ENCODE measurements at regions not wholly inside any gene's neighbourhood (a gene's known extent, or its start where the extent isn't known, plus 50 kb on each side); places are given as distances from the start of the nearest gene placed in this dataset.

GRCh38 chr17:13292291-13292690, 274.5 kb upstream of the ELAC2 start:
- Mint-ChIP-seq H3K9me3 (no peaks in the 10 kb centered on the region; a peak in 1 of 5 replicates), H3K27ac (no peak overlapping the region), H3K4me1 (no peaks in the 10 kb centered on the region), H3K36me3 (ENCODE audit: insufficient read depth in 1 of 3, low read depth in 3 of 3) (no peaks in the 10 kb centered on the region), H3K4me3 (no peak overlapping the region), H3K27me3 (ENCODE audit: low read depth) (no peaks in the 10 kb centered on the region; the same call in 1 of the 2 replicates)
- no peak overlapping the region for H3K9ac ChIP-seq (ENCODE audit: extremely low read depth, insufficient read length, low read length)
- no peak overlapping the region for H2BK20ac ChIP-seq (ENCODE audit: low read depth, low read length, poor library complexity, severe bottlenecking)
- H3K4me1 ChIP-seq (ENCODE audit: insufficient read depth, low read length) = no peaks in the 10 kb centered on the region
- H4K5ac ChIP-seq (ENCODE audit: insufficient read length, low read depth, low read length) = no peak overlapping the region
- no peaks in the 10 kb centered on the region for H3K9me3 ChIP-seq (ENCODE audit: control insufficient read depth, low read depth, low read length)
- no peak overlapping the region for H2AK5ac ChIP-seq (ENCODE audit: insufficient read length, low read length)
- no peak overlapping the region for H2BK5ac ChIP-seq (ENCODE audit: insufficient read length, low read length)
- no peak overlapping the region for H4K91ac ChIP-seq (ENCODE audit: insufficient read length, low read depth, low read length)
- H3K14ac ChIP-seq (ENCODE audit: insufficient read depth, low read length) = no peak overlapping the region
- no peak overlapping the region for H3K4me2 ChIP-seq (ENCODE audit: insufficient read depth, insufficient read length, low read length)
- no peak overlapping the region for H2AFZ ChIP-seq (ENCODE audit: low read length)
- no peak overlapping the region for H2BK12ac ChIP-seq (ENCODE audit: insufficient read length, low read depth, low read length)
- no peaks in the 10 kb centered on the region for H4K20me1 ChIP-seq (ENCODE audit: control insufficient read depth, insufficient read depth, insufficient read length)
- H3K79me1 ChIP-seq (ENCODE audit: insufficient read depth, low read depth, low read length, poor library complexity, severe bottlenecking) = no peaks in the 10 kb centered on the region
- H3K56ac ChIP-seq (ENCODE audit: insufficient read length, low read depth, low read length) = no peak overlapping the region
- DNase-seq = no peak
- WGBS (ENCODE audit: extremely low coverage, insufficient read length, low lambda C conversion rate) = no CpG with 5 or more reads among the region's 10 CpGs
- H3K4ac ChIP-seq (ENCODE audit: low read depth, low read length) = no peak overlapping the region
- TF ChIP-seq, protein P1, sequence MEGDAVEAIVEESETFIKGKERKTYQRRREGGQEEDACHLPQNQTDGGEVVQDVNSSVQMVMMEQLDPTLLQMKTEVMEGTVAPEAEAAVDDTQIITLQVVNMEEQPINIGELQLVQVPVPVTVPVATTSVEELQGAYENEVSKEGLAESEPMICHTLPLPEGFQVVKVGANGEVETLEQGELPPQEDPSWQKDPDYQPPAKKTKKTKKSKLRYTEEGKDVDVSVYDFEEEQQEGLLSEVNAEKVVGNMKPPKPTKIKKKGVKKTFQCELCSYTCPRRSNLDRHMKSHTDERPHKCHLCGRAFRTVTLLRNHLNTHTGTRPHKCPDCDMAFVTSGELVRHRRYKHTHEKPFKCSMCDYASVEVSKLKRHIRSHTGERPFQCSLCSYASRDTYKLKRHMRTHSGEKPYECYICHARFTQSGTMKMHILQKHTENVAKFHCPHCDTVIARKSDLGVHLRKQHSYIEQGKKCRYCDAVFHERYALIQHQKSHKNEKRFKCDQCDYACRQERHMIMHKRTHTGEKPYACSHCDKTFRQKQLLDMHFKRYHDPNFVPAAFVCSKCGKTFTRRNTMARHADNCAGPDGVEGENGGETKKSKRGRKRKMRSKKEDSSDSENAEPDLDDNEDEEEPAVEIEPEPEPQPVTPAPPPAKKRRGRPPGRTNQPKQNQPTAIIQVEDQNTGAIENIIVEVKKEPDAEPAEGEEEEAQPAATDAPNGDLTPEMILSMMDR (conservative IDR thresholded peaks at IDR 0.05) = no peak
- no peak overlapping the region for H3K18ac ChIP-seq (ENCODE audit: insufficient read length, low read depth, low read length)
- H2BK15ac ChIP-seq (ENCODE audit: low read depth, low read length) = no peak overlapping the region
- no peaks in the 10 kb centered on the region for H3K79me2 ChIP-seq (ENCODE audit: insufficient read depth, low read length)
- H3K23ac ChIP-seq (ENCODE audit: insufficient read length, low read depth, low read length) = no peak overlapping the region
- no peak overlapping the region for H3T11ph ChIP-seq (ENCODE audit: low read length)
- no peaks in the 10 kb centered on the region for H3K23me2 ChIP-seq (ENCODE audit: insufficient read length, low read depth, low read length, poor library complexity, severe bottlenecking)
- no peak overlapping the region for H4K8ac ChIP-seq (replicated peaks; ENCODE audit: insufficient read length, low read depth, low read length)
- H2BK120ac ChIP-seq (ENCODE audit: low read depth, low read length, poor library complexity, severe bottlenecking) = no peak overlapping the region
- H3K27me3 ChIP-seq (ENCODE audit: insufficient read depth, low read length) = no peaks in the 10 kb centered on the region
- H3K27ac ChIP-seq (ENCODE audit: insufficient read length, low read depth, low read length) = no peak overlapping the region

Measured in H9 (cell line).